ENCODE measurements at regions not wholly inside any gene's neighbourhood (a gene's known extent, or its start where the extent isn't known, plus 50 kb on each side); places are given as distances from the start of the nearest gene placed in this dataset.

- DNase-seq (ENCODE audit: low spot score) = no peak
Measured at GRCh38 chr14:29220072-29220471, 453.5 kb downstream of the FOXG1 start.

GRCh38 chr14:29220566-29220965 is 454.0 kb downstream of the FOXG1 start:
- DNase-seq (ENCODE audit: low spot score) = no peak

GRCh38 chr14:29222006-29222405 is 455.4 kb downstream of the FOXG1 start:
- no peak for DNase-seq (ENCODE audit: low spot score)

GRCh38 chr14:29222671-29223268 is 456.2 kb downstream of the FOXG1 start:
- DNase-seq (ENCODE audit: low spot score) = no peak

- DNase-seq (ENCODE audit: low spot score) = no peak
Measured at GRCh38 chr14:29223947-29224346, 457.4 kb downstream of the FOXG1 start.

GRCh38 chr14:29227631-29228030 is 461.0 kb downstream of the FOXG1 start:
- DNase-seq (ENCODE audit: low spot score) = no peak

- DNase-seq (ENCODE audit: low spot score) = no peak
Measured at GRCh38 chr14:29232153-29232552, 465.6 kb downstream of the FOXG1 start.

GRCh38 chr14:29232711-29233110 is 466.1 kb downstream of the FOXG1 start:
- DNase-seq (ENCODE audit: low spot score) = no peak

- no peak for DNase-seq (ENCODE audit: low spot score)
Measured at GRCh38 chr14:29233188-29233587, 466.6 kb downstream of the FOXG1 start.

GRCh38 chr14:29235991-29236390 is 469.4 kb downstream of the FOXG1 start:
- DNase-seq (ENCODE audit: low spot score) = no peak

- DNase-seq (ENCODE audit: low spot score) = no peak
Measured at GRCh38 chr14:29236401-29236800, 469.8 kb downstream of the FOXG1 start.

- no peak for DNase-seq (ENCODE audit: low spot score)
Measured at GRCh38 chr14:29236848-29237247, 470.3 kb downstream of the FOXG1 start.

- DNase-seq (ENCODE audit: low spot score) = no peak
Measured at GRCh38 chr14:29240066-29240465, 473.5 kb downstream of the FOXG1 start.

GRCh38 chr14:29242755-29243754 is 476.5 kb downstream of the FOXG1 start:
- DNase-seq (ENCODE audit: low spot score) = no peak

- DNase-seq (ENCODE audit: low spot score) = no peak
Measured at GRCh38 chr14:29255692-29256091, 489.1 kb downstream of the FOXG1 start.

GRCh38 chr14:29262979-29263378 is 496.4 kb downstream of the FOXG1 start:
- no peak for DNase-seq (ENCODE audit: low spot score)

GRCh38 chr14:29264865-29265264 is 498.3 kb downstream of the FOXG1 start:
- no peak for DNase-seq (ENCODE audit: low spot score)

GRCh38 chr14:29265852-29266251 is 499.3 kb downstream of the FOXG1 start:
- DNase-seq (ENCODE audit: low spot score) = no peak

GRCh38 chr14:29271669-29272068 is 505.1 kb downstream of the FOXG1 start:
- DNase-seq (ENCODE audit: low spot score) = no peak

- no peak for DNase-seq (ENCODE audit: low spot score)
Measured at GRCh38 chr14:29273513-29273912, 506.9 kb downstream of the FOXG1 start.

GRCh38 chr14:29274890-29275596 is 508.5 kb downstream of the FOXG1 start:
- no peak for DNase-seq (ENCODE audit: low spot score)
